PFSK-1 (cell line): ENCODE measurements at regions not wholly inside any gene's neighbourhood (a gene's known extent, or its start where the extent isn't known, plus 50 kb on each side); places are given as distances from the start of the nearest gene placed in this dataset.

Source experiments
- POLR2AphosphoS5 ChIP-seq: IDR thresholded peaks from 2 replicates; pipeline ENCODE4 v1.6.1; 2012; ENCODE audit warnings: low read depth, mild to moderate bottlenecking, control low read depth, low read length, moderate library complexity
- SIN3A ChIP-seq: IDR thresholded peaks from 2 replicates; pipeline ENCODE4 v1.6.1; 2012; ENCODE audit warnings: mild to moderate bottlenecking, low read length, moderate library complexity, borderline replicate concordance; ENCODE audit not compliant: insufficient read depth
- TAF1 ChIP-seq: IDR thresholded peaks from 2 replicates; pipeline ENCODE4 v1.6.1; 2012; ENCODE audit warnings: low read length, control low read depth, borderline replicate concordance; ENCODE audit not compliant: insufficient read depth
- TF ChIP-seq, protein P1 (sequence below), 2 experiments: IDR thresholded peaks; 2 replicates each; pipeline versions ENCODE4 v1.6.1 to v1.8.0; 2011 to 2012; ENCODE audit warnings: low read depth in 2 of 2, low read length in 2 of 2, control low read depth in 1 of 2, inconsistent platforms in 1 of 2, mild to moderate bottlenecking in 1 of 2, moderate library complexity in 1 of 2; ENCODE audit not compliant: insufficient read depth in 1 of 2

- TF ChIP-seq TAF1, result no peak
- TF ChIP-seq POLR2AphosphoS5, result no peak
- TF ChIP-seq, protein P1, sequence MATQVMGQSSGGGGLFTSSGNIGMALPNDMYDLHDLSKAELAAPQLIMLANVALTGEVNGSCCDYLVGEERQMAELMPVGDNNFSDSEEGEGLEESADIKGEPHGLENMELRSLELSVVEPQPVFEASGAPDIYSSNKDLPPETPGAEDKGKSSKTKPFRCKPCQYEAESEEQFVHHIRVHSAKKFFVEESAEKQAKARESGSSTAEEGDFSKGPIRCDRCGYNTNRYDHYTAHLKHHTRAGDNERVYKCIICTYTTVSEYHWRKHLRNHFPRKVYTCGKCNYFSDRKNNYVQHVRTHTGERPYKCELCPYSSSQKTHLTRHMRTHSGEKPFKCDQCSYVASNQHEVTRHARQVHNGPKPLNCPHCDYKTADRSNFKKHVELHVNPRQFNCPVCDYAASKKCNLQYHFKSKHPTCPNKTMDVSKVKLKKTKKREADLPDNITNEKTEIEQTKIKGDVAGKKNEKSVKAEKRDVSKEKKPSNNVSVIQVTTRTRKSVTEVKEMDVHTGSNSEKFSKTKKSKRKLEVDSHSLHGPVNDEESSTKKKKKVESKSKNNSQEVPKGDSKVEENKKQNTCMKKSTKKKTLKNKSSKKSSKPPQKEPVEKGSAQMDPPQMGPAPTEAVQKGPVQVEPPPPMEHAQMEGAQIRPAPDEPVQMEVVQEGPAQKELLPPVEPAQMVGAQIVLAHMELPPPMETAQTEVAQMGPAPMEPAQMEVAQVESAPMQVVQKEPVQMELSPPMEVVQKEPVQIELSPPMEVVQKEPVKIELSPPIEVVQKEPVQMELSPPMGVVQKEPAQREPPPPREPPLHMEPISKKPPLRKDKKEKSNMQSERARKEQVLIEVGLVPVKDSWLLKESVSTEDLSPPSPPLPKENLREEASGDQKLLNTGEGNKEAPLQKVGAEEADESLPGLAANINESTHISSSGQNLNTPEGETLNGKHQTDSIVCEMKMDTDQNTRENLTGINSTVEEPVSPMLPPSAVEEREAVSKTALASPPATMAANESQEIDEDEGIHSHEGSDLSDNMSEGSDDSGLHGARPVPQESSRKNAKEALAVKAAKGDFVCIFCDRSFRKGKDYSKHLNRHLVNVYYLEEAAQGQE (IDR thresholded peaks at IDR 0.05; ENCODE audit: insufficient read depth in 1 of 2, low read depth in 2 of 2, low read length in 2 of 2), result no peak
- no peak for TF ChIP-seq SIN3A
These were observed 68.0 kb upstream of the CLINT1 start for GRCh38 chr5:157926977-157927376.
